ENCODE measurements at regions not wholly inside any gene's neighbourhood (a gene's known extent, or its start where the extent isn't known, plus 50 kb on each side); places are given as distances from the start of the nearest gene placed in this dataset.

- Histone ChIP-seq H3K4me2 (ENCODE audit: low read length) (no peak overlapping the region), H3K36me3 (ENCODE audit: low read depth, low read length) (no peaks in the 10 kb centered on the region), H3F3A (ENCODE audit: low read length, unreplicated experiment) (no peaks in the 10 kb centered on the region), H2AFZ (ENCODE audit: low read length) (no peak overlapping the region), H3K4me1 (ENCODE audit: insufficient read depth, low read length) (no peaks in the 10 kb centered on the region), H3K27me3 (ENCODE audit: low read length) (no peaks in the 10 kb centered on the region), H3K9me2 (replicated peaks; ENCODE audit: low read length) (no peaks in the 10 kb centered on the region), H3K79me2 (ENCODE audit: low read length) (no peaks in the 10 kb centered on the region), H3K4me3 (ENCODE audit: low read length) (no peak overlapping the region), H3K9ac (ENCODE audit: low read length) (no peak overlapping the region), H3K9me3 (ENCODE audit: low read length) (no peaks in the 10 kb centered on the region), H3K27ac (ENCODE audit: low read length) (no peak overlapping the region), H4K20me1 (ENCODE audit: low read length) (no peaks in the 10 kb centered on the region)
- intact Hi-C loops (cut with micrococcal nuclease), result no loop called here
- TF ChIP-seq EZH2phosphoT487 (IDR thresholded peaks at IDR 0.05; ENCODE audit: borderline replicate concordance, low read length), result no peak
- no peak for TF ChIP-seq EZH2 (IDR thresholded peaks at IDR 0.05; ENCODE audit: low read length, unreplicated experiment)
- no peak for TF ChIP-seq CTCF (conservative IDR thresholded peaks at IDR 0.05; ENCODE audit: low read depth, low read length)
- ChIA-PET POLR2A (ENCODE audit: unreplicated experiment) (no interaction called here), CTCF (no interaction called here)
- ATAC-seq, result no peak
- BruUV-seq (replicated peaks), result no TSS peak
- no peak for DNase-seq
These were observed 1170.2 kb downstream of the OTOL1 start for GRCh38 chr3:162666835-162667234.

GRCh38 chr3:162670181-162670580, 1173.6 kb downstream of the OTOL1 start:
- H3K27ac ChIP-seq (ENCODE audit: low read length), result no peak overlapping the region
- POLR2A ChIA-PET (ENCODE audit: unreplicated experiment), result no interaction called here
- intact Hi-C loops (cut with micrococcal nuclease), result no loop called here
- H3K9me2 ChIP-seq (replicated peaks; ENCODE audit: low read length), result no peaks in the 10 kb centered on the region
- H3K4me2 ChIP-seq (ENCODE audit: low read length), result no peak overlapping the region
- TF ChIP-seq EZH2 (IDR thresholded peaks at IDR 0.05; ENCODE audit: low read length, unreplicated experiment) (no peak), CTCF (conservative IDR thresholded peaks at IDR 0.05; ENCODE audit: low read depth, low read length) (no peak), EZH2phosphoT487 (IDR thresholded peaks at IDR 0.05; ENCODE audit: borderline replicate concordance, low read length) (no peak)
- no peaks in the 10 kb centered on the region for H4K20me1 ChIP-seq (ENCODE audit: low read length)
- H3K27me3 ChIP-seq (ENCODE audit: low read length), result no peaks in the 10 kb centered on the region
- no peaks in the 10 kb centered on the region for H3F3A ChIP-seq (ENCODE audit: low read length, unreplicated experiment)
- no peaks in the 10 kb centered on the region for H3K79me2 ChIP-seq (ENCODE audit: low read length)
- H3K4me1 ChIP-seq (ENCODE audit: insufficient read depth, low read length), result no peaks in the 10 kb centered on the region
- 0 out of 2 replicates have a peak overlapping the region, but pooled peaks have one; percentile 18 for H2AFZ ChIP-seq (ENCODE audit: low read length)
- BruUV-seq (replicated peaks), result no TSS peak
- no peaks in the 10 kb centered on the region for H3K9me3 ChIP-seq (ENCODE audit: low read length)
- no peak overlapping the region for H3K9ac ChIP-seq (ENCODE audit: low read length)
- CTCF ChIA-PET, result no interaction called here
- H3K36me3 ChIP-seq (ENCODE audit: low read depth, low read length), result no peaks in the 10 kb centered on the region
- DNase-seq (no peak), ATAC-seq (no peak)
- H3K4me3 ChIP-seq (ENCODE audit: low read length), result no peak overlapping the region

GRCh38 chr3:162677475-162677874, 1180.9 kb downstream of the OTOL1 start:
- POLR2A ChIA-PET (ENCODE audit: unreplicated experiment), result no interaction called here
- H3K4me2 ChIP-seq (ENCODE audit: low read length), result no peak overlapping the region
- BruUV-seq (replicated peaks), result no TSS peak
- ATAC-seq (no peak), DNase-seq (no peak)
- no peaks in the 10 kb centered on the region for H3K4me1 ChIP-seq (ENCODE audit: insufficient read depth, low read length)
- no peaks in the 10 kb centered on the region for H3K36me3 ChIP-seq (ENCODE audit: low read depth, low read length)
- intact Hi-C loops (cut with micrococcal nuclease), result no loop called here
- no peaks in the 10 kb centered on the region for H3K9me3 ChIP-seq (ENCODE audit: low read length)
- H4K20me1 ChIP-seq (ENCODE audit: low read length), result no peaks in the 10 kb centered on the region
- no peaks in the 10 kb centered on the region for H3K79me2 ChIP-seq (ENCODE audit: low read length)
- no peak overlapping the region for H3K4me3 ChIP-seq (ENCODE audit: low read length)
- no peaks in the 10 kb centered on the region for H3K27me3 ChIP-seq (ENCODE audit: low read length)
- no peak overlapping the region for H3K9ac ChIP-seq (ENCODE audit: low read length)
- TF ChIP-seq CTCF (conservative IDR thresholded peaks at IDR 0.05; ENCODE audit: low read depth, low read length), result no peak
- no peak for TF ChIP-seq EZH2 (IDR thresholded peaks at IDR 0.05; ENCODE audit: low read length, unreplicated experiment)
- no peak for TF ChIP-seq EZH2phosphoT487 (IDR thresholded peaks at IDR 0.05; ENCODE audit: borderline replicate concordance, low read length)
- CTCF ChIA-PET, result interaction anchor here (0.6 kb wide), 1 partner anchor 1216 kb away, joined by 3 read pairs; no protein-coding TSS in a partner anchor
- no peak overlapping the region for H3K27ac ChIP-seq (ENCODE audit: low read length)
- no peaks in the 10 kb centered on the region for H3K9me2 ChIP-seq (replicated peaks; ENCODE audit: low read length)
- H2AFZ ChIP-seq (ENCODE audit: low read length), result no peak overlapping the region
- no peaks in the 10 kb centered on the region for H3F3A ChIP-seq (ENCODE audit: low read length, unreplicated experiment)
